ENCODE measurements at regions not wholly inside any gene's neighbourhood (a gene's known extent, or its start where the extent isn't known, plus 50 kb on each side); places are given as distances from the start of the nearest gene placed in this dataset.

DNA sequence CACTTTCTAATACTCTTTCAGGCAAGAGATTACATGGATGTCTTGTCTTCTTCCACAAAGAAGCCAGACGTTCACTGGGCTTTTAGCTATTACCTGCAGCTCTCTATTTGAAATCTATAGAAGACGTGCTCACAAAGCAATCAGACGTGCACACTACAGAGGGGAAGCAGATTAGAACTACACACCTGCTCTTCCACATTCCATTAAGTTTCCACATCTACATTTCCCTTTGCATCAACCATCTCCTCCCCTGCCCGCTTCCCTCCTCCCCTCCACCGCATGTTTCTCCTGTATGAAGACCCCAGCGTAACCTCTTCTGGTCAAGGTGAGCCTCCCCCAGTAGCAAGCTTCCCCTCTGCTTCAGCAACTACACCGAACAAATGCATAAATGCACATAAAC, 119.8 kb downstream of the DHX15 start:
- Histone ChIP-seq H2AFZ (ENCODE audit: low read depth, low read length) (no peak overlapping the region), H3K4me2 (ENCODE audit: insufficient read depth, low read length) (no peak overlapping the region), H3K4me1 (ENCODE audit: control insufficient read depth, extremely low read depth, insufficient read depth, low read length) (no peaks in the 10 kb centered on the region), H3K36me3 (ENCODE audit: control insufficient read depth in 2 of 2, extremely low read depth in 1 of 2, insufficient read depth in 2 of 2, low read length in 2 of 2) (no peaks in the 10 kb centered on the region), H3K27ac (ENCODE audit: insufficient read depth, low read depth, low read length) (no peak overlapping the region), H3K9ac (replicated peaks; ENCODE audit: extremely low read depth, insufficient read depth, low read length) (no peak overlapping the region), H3K9me1 (replicated peaks; ENCODE audit: control insufficient read depth, extremely low read depth, insufficient read depth, low read length) (no peaks in the 10 kb centered on the region), H3K79me2 (ENCODE audit: control insufficient read depth, insufficient read depth, low read length) (no peaks in the 10 kb centered on the region), H3K4me3 (replicated peaks in 1 of 3; ENCODE audit: insufficient read depth in 1 of 3, low read depth in 1 of 3, low read length in 3 of 3) (no peak overlapping the region), H3K27me3 (ENCODE audit: control insufficient read depth in 2 of 2, insufficient read depth in 2 of 2, low read length in 2 of 2) (peaks cover 24 to 29% of the 10 kb centered on the region in 2 experiments), H3K9me3 (replicated peaks; ENCODE audit: control insufficient read depth, insufficient read depth, low read length) (no peaks in the 10 kb centered on the region), H4K20me1 (replicated peaks; ENCODE audit: control insufficient read depth, extremely low read depth, insufficient read depth, low read length) (no peaks in the 10 kb centered on the region)
- ChIA-PET POLR2A (no interaction called here), CTCF (interaction anchor here (0.9 to 1.5 kb wide), 2 partner anchors 12 to 87 kb away, joined by 3 to 4 read pairs; no protein-coding TSS in a partner anchor)
- no peak for FAIRE-seq
- TF ChIP-seq EZH2 (IDR thresholded peaks at IDR 0.05; ENCODE audit: borderline replicate concordance, low read depth, low read length, severe bottlenecking): no peak
- TF ChIP-seq GATA2 (IDR thresholded peaks at IDR 0.05; ENCODE audit: insufficient read depth, insufficient read length, low read depth, low read length): no peak
- no peak for TF ChIP-seq POLR2AphosphoS5 (IDR thresholded peaks at IDR 0.05; ENCODE audit: insufficient read depth, low read depth, low read length)
- TF ChIP-seq POLR2A (IDR thresholded peaks at IDR 0.05; ENCODE audit: low read depth, low read length): no peak
- TF ChIP-seq JUN (IDR thresholded peaks at IDR 0.05; ENCODE audit: borderline replicate concordance, insufficient read depth, insufficient read length, low read depth): no peak
- no peak for TF ChIP-seq FOS (IDR thresholded peaks at IDR 0.05; ENCODE audit: borderline replicate concordance, insufficient read depth, low read length)
- TF ChIP-seq, protein P1, sequence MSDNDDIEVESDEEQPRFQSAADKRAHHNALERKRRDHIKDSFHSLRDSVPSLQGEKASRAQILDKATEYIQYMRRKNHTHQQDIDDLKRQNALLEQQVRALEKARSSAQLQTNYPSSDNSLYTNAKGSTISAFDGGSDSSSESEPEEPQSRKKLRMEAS (IDR thresholded peaks at IDR 0.05; ENCODE audit: insufficient read depth, insufficient read length): no peak
- no peak for TF ChIP-seq MYC (IDR thresholded peaks at IDR 0.05; ENCODE audit: low read depth, low read length)
- TF ChIP-seq, protein P2, sequence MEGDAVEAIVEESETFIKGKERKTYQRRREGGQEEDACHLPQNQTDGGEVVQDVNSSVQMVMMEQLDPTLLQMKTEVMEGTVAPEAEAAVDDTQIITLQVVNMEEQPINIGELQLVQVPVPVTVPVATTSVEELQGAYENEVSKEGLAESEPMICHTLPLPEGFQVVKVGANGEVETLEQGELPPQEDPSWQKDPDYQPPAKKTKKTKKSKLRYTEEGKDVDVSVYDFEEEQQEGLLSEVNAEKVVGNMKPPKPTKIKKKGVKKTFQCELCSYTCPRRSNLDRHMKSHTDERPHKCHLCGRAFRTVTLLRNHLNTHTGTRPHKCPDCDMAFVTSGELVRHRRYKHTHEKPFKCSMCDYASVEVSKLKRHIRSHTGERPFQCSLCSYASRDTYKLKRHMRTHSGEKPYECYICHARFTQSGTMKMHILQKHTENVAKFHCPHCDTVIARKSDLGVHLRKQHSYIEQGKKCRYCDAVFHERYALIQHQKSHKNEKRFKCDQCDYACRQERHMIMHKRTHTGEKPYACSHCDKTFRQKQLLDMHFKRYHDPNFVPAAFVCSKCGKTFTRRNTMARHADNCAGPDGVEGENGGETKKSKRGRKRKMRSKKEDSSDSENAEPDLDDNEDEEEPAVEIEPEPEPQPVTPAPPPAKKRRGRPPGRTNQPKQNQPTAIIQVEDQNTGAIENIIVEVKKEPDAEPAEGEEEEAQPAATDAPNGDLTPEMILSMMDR (IDR thresholded peaks at IDR 0.05; ENCODE audit: extremely low read depth in 1 of 2, insufficient read depth in 1 of 2, low read depth in 1 of 2, low read length in 2 of 2): no peak
- no peak for DNase-seq (ENCODE audit: low read depth, low spot score)
- no TSS peak for BruUV-seq (replicated peaks)
- dilution Hi-C loops (cut with MboI; ENCODE audit: extremely low pct_ligation_motif_present, low sequenced_read_pairs): no loop called here
- intact Hi-C loops (cut with micrococcal nuclease): no loop called here

Data from endothelial cell of umbilical vein (primary cell).